Mammary epithelial cell (primary cell): ENCODE measurements at regions not wholly inside any gene's neighbourhood (a gene's known extent, or its start where the extent isn't known, plus 50 kb on each side); places are given as distances from the start of the nearest gene placed in this dataset.
"Not testable (repeated sequence)": the region's sequence is repeated elsewhere in the genome, so short reads cannot be mapped to it uniquely, and the experiment has no call there.

Experiments
- EZH2 ChIP-seq: IDR thresholded peaks from 2 replicates; pipeline ENCODE4 v1.6.1; 2012; ENCODE audit warnings: low read length, inconsistent platforms, borderline replicate concordance
- TF ChIP-seq, protein P1 (sequence below), 2 donors: IDR thresholded peaks in 1 of 2; conservative IDR thresholded peaks in 1 of 2; 2 replicates each; pipeline ENCODE4 v1.5.1; 2011 to 2012; ENCODE audit warnings: inconsistent platforms in 2 of 2, low read length in 2 of 2, mild to moderate bottlenecking in 2 of 2, control low read depth in 1 of 2, low read depth in 1 of 2; ENCODE audit not compliant: insufficient read depth in 1 of 2; ENCODE audit errors: extremely low read depth in 1 of 2

DNA sequence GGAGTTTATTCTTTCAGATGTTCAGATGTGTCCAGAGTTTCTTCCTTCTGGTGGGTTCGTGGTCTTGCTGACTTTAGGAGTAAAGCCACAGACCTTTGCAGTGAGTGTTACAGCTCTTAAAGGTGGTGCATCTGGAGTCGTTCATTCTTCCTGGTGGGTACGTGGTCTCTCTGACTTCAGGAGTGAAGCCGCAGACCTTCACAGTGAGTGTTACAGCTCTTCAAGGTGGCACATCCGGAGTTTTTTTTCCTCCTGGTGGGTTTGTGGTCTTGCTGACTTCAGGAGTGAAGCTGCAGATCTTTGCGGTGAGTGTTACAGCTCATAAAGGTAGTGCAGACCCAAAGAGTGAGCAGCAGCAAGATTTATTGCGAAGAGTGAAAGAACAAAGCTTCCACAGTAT lies 1263.2 kb downstream of the REEP3 start:
- TF ChIP-seq, protein P1, sequence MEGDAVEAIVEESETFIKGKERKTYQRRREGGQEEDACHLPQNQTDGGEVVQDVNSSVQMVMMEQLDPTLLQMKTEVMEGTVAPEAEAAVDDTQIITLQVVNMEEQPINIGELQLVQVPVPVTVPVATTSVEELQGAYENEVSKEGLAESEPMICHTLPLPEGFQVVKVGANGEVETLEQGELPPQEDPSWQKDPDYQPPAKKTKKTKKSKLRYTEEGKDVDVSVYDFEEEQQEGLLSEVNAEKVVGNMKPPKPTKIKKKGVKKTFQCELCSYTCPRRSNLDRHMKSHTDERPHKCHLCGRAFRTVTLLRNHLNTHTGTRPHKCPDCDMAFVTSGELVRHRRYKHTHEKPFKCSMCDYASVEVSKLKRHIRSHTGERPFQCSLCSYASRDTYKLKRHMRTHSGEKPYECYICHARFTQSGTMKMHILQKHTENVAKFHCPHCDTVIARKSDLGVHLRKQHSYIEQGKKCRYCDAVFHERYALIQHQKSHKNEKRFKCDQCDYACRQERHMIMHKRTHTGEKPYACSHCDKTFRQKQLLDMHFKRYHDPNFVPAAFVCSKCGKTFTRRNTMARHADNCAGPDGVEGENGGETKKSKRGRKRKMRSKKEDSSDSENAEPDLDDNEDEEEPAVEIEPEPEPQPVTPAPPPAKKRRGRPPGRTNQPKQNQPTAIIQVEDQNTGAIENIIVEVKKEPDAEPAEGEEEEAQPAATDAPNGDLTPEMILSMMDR (conservative IDR thresholded peaks at IDR 0.05 in 1 of 2, IDR thresholded peaks at IDR 0.05 in 1 of 2; ENCODE audit: extremely low read depth in 1 of 2, insufficient read depth in 1 of 2, low read depth in 1 of 2, low read length in 2 of 2), result not testable (repeated sequence)
- TF ChIP-seq EZH2, result not testable (repeated sequence)
